ENCODE measurements at regions not wholly inside any gene's neighbourhood (a gene's known extent, or its start where the extent isn't known, plus 50 kb on each side); places are given as distances from the start of the nearest gene placed in this dataset.
"Not testable (repeated sequence)": the region's sequence is repeated elsewhere in the genome, so short reads cannot be mapped to it uniquely, and the experiment has no call there.

DNA sequence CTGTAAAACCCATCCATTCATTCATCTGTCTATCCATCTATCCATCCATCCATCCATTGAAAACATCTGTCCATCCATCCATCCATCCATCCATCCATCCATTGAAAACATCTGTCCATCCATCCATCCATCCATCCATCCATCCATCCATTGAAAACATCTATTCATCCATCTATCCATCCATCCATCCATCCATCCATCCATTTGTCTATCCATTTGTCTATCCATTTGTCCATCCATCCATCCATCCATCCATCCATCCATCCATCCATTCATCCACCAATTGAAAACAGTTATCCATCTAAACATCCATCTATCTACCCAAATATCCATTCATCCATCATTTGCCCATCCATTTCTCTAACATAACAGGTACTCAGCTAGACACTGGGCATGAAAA lies 145.3 kb upstream of the TBX3 start:
- TF ChIP-seq EP300 (IDR thresholded peaks at IDR 0.05; ENCODE audit: low read depth): not testable (repeated sequence)
- TF ChIP-seq, protein P1, sequence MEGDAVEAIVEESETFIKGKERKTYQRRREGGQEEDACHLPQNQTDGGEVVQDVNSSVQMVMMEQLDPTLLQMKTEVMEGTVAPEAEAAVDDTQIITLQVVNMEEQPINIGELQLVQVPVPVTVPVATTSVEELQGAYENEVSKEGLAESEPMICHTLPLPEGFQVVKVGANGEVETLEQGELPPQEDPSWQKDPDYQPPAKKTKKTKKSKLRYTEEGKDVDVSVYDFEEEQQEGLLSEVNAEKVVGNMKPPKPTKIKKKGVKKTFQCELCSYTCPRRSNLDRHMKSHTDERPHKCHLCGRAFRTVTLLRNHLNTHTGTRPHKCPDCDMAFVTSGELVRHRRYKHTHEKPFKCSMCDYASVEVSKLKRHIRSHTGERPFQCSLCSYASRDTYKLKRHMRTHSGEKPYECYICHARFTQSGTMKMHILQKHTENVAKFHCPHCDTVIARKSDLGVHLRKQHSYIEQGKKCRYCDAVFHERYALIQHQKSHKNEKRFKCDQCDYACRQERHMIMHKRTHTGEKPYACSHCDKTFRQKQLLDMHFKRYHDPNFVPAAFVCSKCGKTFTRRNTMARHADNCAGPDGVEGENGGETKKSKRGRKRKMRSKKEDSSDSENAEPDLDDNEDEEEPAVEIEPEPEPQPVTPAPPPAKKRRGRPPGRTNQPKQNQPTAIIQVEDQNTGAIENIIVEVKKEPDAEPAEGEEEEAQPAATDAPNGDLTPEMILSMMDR (IDR thresholded peaks at IDR 0.05): not testable (repeated sequence)
